ENCODE measurements at regions not wholly inside any gene's neighbourhood (a gene's known extent, or its start where the extent isn't known, plus 50 kb on each side); places are given as distances from the start of the nearest gene placed in this dataset.

GRCh38 chr12:127687181-127687580, 579.8 kb upstream of the TMEM132C start:
- no peaks in the 10 kb centered on the region for H3K36me3 ChIP-seq
- no peak overlapping the region for H3K27ac ChIP-seq
- no peak overlapping the region for H3K4me3 ChIP-seq
- H3K27me3 ChIP-seq = no peaks in the 10 kb centered on the region
- TF ChIP-seq CTCF (IDR thresholded peaks at IDR 0.05) = no peak
- TF ChIP-seq POLR2A (IDR thresholded peaks at IDR 0.05) = no peak
- H3K9me3 ChIP-seq = no peaks in the 10 kb centered on the region
- 13% methylated on average over 2 of the region's 2 CpGs for WGBS (ENCODE audit: insufficient coverage, low coverage, low lambda C conversion rate, missing lambda C conversion rate)
- DNase-seq (no peak), ATAC-seq (no peak)
- intact Hi-C loops (cut with DNase I) = no loop called here
- H3K4me1 ChIP-seq = no peaks in the 10 kb centered on the region

- H3K9me3 ChIP-seq = no peaks in the 10 kb centered on the region
- intact Hi-C loops (cut with DNase I) = no loop called here
- no peak for TF ChIP-seq POLR2A (IDR thresholded peaks at IDR 0.05)
- TF ChIP-seq CTCF (IDR thresholded peaks at IDR 0.05) = no peak
- DNase-seq (no peak), ATAC-seq (no peak)
- WGBS (ENCODE audit: insufficient coverage, low coverage, low lambda C conversion rate, missing lambda C conversion rate) = 52% methylated on average over 5 of the region's 5 CpGs
- H3K27me3 ChIP-seq = no peaks in the 10 kb centered on the region
- H3K36me3 ChIP-seq = no peaks in the 10 kb centered on the region
- no peak overlapping the region for H3K4me3 ChIP-seq
- no peaks in the 10 kb centered on the region for H3K4me1 ChIP-seq
- H3K27ac ChIP-seq = no peak overlapping the region
Measured at GRCh38 chr12:127688906-127689428, 578.0 kb upstream of the TMEM132C start.

GRCh38 chr12:127690161-127690560, 576.8 kb upstream of the TMEM132C start:
- Histone ChIP-seq H3K36me3 (no peaks in the 10 kb centered on the region), H3K4me1 (no peaks in the 10 kb centered on the region), H3K27me3 (no peaks in the 10 kb centered on the region), H3K9me3 (no peaks in the 10 kb centered on the region), H3K27ac (no peak overlapping the region), H3K4me3 (no peak overlapping the region)
- WGBS (ENCODE audit: insufficient coverage, low coverage, low lambda C conversion rate, missing lambda C conversion rate) = 58% methylated on average over 5 of the region's 5 CpGs
- DNase-seq (no peak), ATAC-seq (no peak)
- TF ChIP-seq CTCF (IDR thresholded peaks at IDR 0.05) (peak in 2 of 4 donors; percentile 22 to 30), POLR2A (IDR thresholded peaks at IDR 0.05) (no peak)
- intact Hi-C loops (cut with DNase I) = no loop called here

- no peak overlapping the region for H3K27ac ChIP-seq
- ATAC-seq = no peak
Measured at GRCh38 chr12:127696963-127697362, 570.0 kb upstream of the TMEM132C start.

More at GRCh38 chr12:127696963-127697362, 570.0 kb upstream of the TMEM132C start:
- Histone ChIP-seq H3K27me3 (no peaks in the 10 kb centered on the region), H3K4me1 (no peaks in the 10 kb centered on the region), H3K36me3 (no peaks in the 10 kb centered on the region), H3K4me3 (no peak overlapping the region), H3K9me3 (no peaks in the 10 kb centered on the region)
- no peak for DNase-seq
- intact Hi-C loops (cut with DNase I) = no loop called here
- TF ChIP-seq CTCF (IDR thresholded peaks at IDR 0.05) (no peak), POLR2A (IDR thresholded peaks at IDR 0.05) (no peak)
